Vagina (tissue), 2 donors: ENCODE measurements at regions not wholly inside any gene's neighbourhood (a gene's known extent, or its start where the extent isn't known, plus 50 kb on each side); places are given as distances from the start of the nearest gene placed in this dataset.

Experiments
- POLR2A ChIP-seq, 2 donors: fragments of 450-650 bp; IDR thresholded peaks; one replicate each; pipeline ENCODE4 v1.6.1; 2017; ENCODE audit warnings: antibody characterized with exemption in 2 of 2, mild to moderate bottlenecking in 2 of 2, moderate library complexity in 2 of 2
- TF ChIP-seq, protein P1 (sequence below), 3 experiments: fragments of 450-650 bp in 2 of 3; fragments of 200-600 bp in 1 of 3; sonication (generic) in 1 of 3; IDR thresholded peaks; one replicate each; pipeline ENCODE4 v1.5.1; 2017 to 2019; ENCODE audit warnings: antibody characterized with exemption in 3 of 3, mild to moderate bottlenecking in 2 of 3, moderate library complexity in 2 of 3

DNA sequence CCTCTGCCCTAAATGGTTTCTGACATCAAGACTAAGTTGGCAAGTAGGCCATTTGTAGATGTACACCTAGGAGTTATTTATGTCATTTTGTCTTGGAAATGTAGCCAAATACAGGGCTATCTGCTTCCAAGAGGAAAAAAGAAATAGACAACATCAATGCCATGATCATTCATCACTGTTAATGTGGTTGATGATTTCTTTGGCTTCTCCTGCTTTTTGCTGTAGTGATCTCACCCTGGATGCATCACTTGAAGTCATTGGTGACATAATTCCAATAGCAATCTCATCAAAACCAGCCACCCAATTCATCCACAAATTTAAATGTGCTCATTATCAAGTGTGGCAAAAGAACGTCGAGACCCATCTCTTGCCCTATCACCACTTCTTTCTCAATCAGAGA lies 222.6 kb upstream of the PPARGC1A start:
- TF ChIP-seq, protein P1, sequence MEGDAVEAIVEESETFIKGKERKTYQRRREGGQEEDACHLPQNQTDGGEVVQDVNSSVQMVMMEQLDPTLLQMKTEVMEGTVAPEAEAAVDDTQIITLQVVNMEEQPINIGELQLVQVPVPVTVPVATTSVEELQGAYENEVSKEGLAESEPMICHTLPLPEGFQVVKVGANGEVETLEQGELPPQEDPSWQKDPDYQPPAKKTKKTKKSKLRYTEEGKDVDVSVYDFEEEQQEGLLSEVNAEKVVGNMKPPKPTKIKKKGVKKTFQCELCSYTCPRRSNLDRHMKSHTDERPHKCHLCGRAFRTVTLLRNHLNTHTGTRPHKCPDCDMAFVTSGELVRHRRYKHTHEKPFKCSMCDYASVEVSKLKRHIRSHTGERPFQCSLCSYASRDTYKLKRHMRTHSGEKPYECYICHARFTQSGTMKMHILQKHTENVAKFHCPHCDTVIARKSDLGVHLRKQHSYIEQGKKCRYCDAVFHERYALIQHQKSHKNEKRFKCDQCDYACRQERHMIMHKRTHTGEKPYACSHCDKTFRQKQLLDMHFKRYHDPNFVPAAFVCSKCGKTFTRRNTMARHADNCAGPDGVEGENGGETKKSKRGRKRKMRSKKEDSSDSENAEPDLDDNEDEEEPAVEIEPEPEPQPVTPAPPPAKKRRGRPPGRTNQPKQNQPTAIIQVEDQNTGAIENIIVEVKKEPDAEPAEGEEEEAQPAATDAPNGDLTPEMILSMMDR (IDR thresholded peaks at IDR 0.05), result no peak
- TF ChIP-seq POLR2A (IDR thresholded peaks at IDR 0.05), result no peak
